K562 (cell line): ENCODE measurements at regions not wholly inside any gene's neighbourhood (a gene's known extent, or its start where the extent isn't known, plus 50 kb on each side); places are given as distances from the start of the nearest gene placed in this dataset.

Experiments
- ARID3A ChIP-seq: IDR thresholded peaks from 2 replicates; pipeline ENCODE4 v1.6.1; 2012; ENCODE audit warnings: low read depth, low read length, improper control_type of control experiment, borderline replicate concordance
- ZMIZ1 ChIP-seq, 2 experiments: fragments of 150-350 bp in 1 of 2; IDR thresholded peaks; 2 replicates each; pipeline ENCODE4 v1.6.1; 2012 to 2016; ENCODE audit warnings: low read depth in 2 of 2, low read length in 2 of 2, mild to moderate bottlenecking in 1 of 2, moderate library complexity in 1 of 2

GRCh38 chr5:117649821-117650220 is 1075.2 kb upstream of the SEMA6A start:
- TF ChIP-seq ARID3A (no peak), ZMIZ1 (IDR thresholded peaks at IDR 0.05; ENCODE audit: low read depth in 2 of 2, low read length in 2 of 2) (no peak)
